PFSK-1 (cell line): ENCODE measurements at regions not wholly inside any gene's neighbourhood (a gene's known extent, or its start where the extent isn't known, plus 50 kb on each side); places are given as distances from the start of the nearest gene placed in this dataset.

Experiments used
- FOXP2 ChIP-seq: optimal IDR thresholded peaks from 2 replicates; pipeline ENCODE3; 2011; ENCODE audit warnings: borderline replicate concordance, control low read depth, inconsistent platforms; ENCODE audit not compliant: insufficient read depth; ENCODE audit errors: extremely low read length, extremely low read depth
- POLR2AphosphoS5 ChIP-seq: IDR thresholded peaks from 2 replicates; pipeline ENCODE4 v1.6.1; 2012; ENCODE audit warnings: low read depth, mild to moderate bottlenecking, control low read depth, low read length, moderate library complexity
- REST ChIP-seq, 2 experiments: IDR thresholded peaks; 2 replicates each; pipeline versions ENCODE4 v1.6.1 to v1.8.0; 2011 to 2012; ENCODE audit warnings: low read depth in 2 of 2, low read length in 2 of 2, control low read depth in 1 of 2, inconsistent platforms in 1 of 2, mild to moderate bottlenecking in 1 of 2, moderate library complexity in 1 of 2; ENCODE audit not compliant: insufficient read depth in 1 of 2
- SIN3A ChIP-seq: IDR thresholded peaks from 2 replicates; pipeline ENCODE4 v1.6.1; 2012; ENCODE audit warnings: mild to moderate bottlenecking, low read length, moderate library complexity, borderline replicate concordance; ENCODE audit not compliant: insufficient read depth
- TAF1 ChIP-seq: IDR thresholded peaks from 2 replicates; pipeline ENCODE4 v1.6.1; 2012; ENCODE audit warnings: low read length, control low read depth, borderline replicate concordance; ENCODE audit not compliant: insufficient read depth

- TF ChIP-seq POLR2AphosphoS5, result no peak
- TF ChIP-seq SIN3A, result no peak
- TF ChIP-seq FOXP2, result no peak
- TF ChIP-seq TAF1, result no peak
- TF ChIP-seq REST (IDR thresholded peaks at IDR 0.05; ENCODE audit: insufficient read depth in 1 of 2, low read depth in 2 of 2, low read length in 2 of 2), result no peak
Measured at GRCh38 chr10:31100115-31100601, 68.5 kb upstream of the ZNF438 start.

GRCh38 chr10:31100662-31101061 is 69.0 kb upstream of the ZNF438 start:
- no peak for TF ChIP-seq FOXP2
- no peak for TF ChIP-seq TAF1
- no peak for TF ChIP-seq POLR2AphosphoS5
- TF ChIP-seq SIN3A, result no peak
- no peak for TF ChIP-seq REST (IDR thresholded peaks at IDR 0.05; ENCODE audit: insufficient read depth in 1 of 2, low read depth in 2 of 2, low read length in 2 of 2)

- no peak for TF ChIP-seq FOXP2
- TF ChIP-seq REST (IDR thresholded peaks at IDR 0.05; ENCODE audit: insufficient read depth in 1 of 2, low read depth in 2 of 2, low read length in 2 of 2), result no peak
- TF ChIP-seq TAF1, result no peak
- TF ChIP-seq POLR2AphosphoS5, result no peak
- no peak for TF ChIP-seq SIN3A
Measured at GRCh38 chr10:31101123-31101522, 69.5 kb upstream of the ZNF438 start.

- TF ChIP-seq TAF1, result no peak
Measured at GRCh38 chr10:31102421-31102820, 70.8 kb upstream of the ZNF438 start.

GRCh38 chr10:31103112-31103511 is 71.4 kb upstream of the ZNF438 start:
- no peak for TF ChIP-seq REST (IDR thresholded peaks at IDR 0.05; ENCODE audit: insufficient read depth in 1 of 2, low read depth in 2 of 2, low read length in 2 of 2)
- TF ChIP-seq SIN3A, result no peak
- no peak for TF ChIP-seq TAF1
- TF ChIP-seq FOXP2, result no peak
